Mononuclear cell (primary cell): ENCODE measurements at regions not wholly inside any gene's neighbourhood (a gene's known extent, or its start where the extent isn't known, plus 50 kb on each side); places are given as distances from the start of the nearest gene placed in this dataset.

Experiments
- H3K27me3 ChIP-seq: 2 replicates; pipeline ENCODE4 v1.6.0; 2011; ENCODE audit warnings: low read length, control low read depth; ENCODE audit not compliant: insufficient read depth
- H3K4me1 ChIP-seq: 2 replicates; pipeline ENCODE4 v1.5.1; 2011; ENCODE audit warnings: mild to moderate bottlenecking, low read length, control low read depth; ENCODE audit not compliant: insufficient read depth
- H3K4me3 ChIP-seq: 2 replicates; pipeline ENCODE4 v1.5.1; 2011; ENCODE audit warnings: mild to moderate bottlenecking, low read length, moderate library complexity
- H3K9me3 ChIP-seq: 2 replicates; pipeline ENCODE4 v1.5.1; 2011; ENCODE audit warnings: low read depth, mild to moderate bottlenecking, control low read depth, low read length

- no peak overlapping the region for H3K4me3 ChIP-seq
- no peaks in the 10 kb centered on the region for H3K9me3 ChIP-seq
- H3K27me3 ChIP-seq, result no peaks in the 10 kb centered on the region
- H3K4me1 ChIP-seq, result no peaks in the 10 kb centered on the region
These were observed 157.0 kb downstream of the MRPL14 start for GRCh38 chr6:43970068-43970912.

- no peaks in the 10 kb centered on the region for H3K27me3 ChIP-seq
- no peaks in the 10 kb centered on the region for H3K9me3 ChIP-seq
- no peak overlapping the region for H3K4me3 ChIP-seq
- no peaks in the 10 kb centered on the region for H3K4me1 ChIP-seq
These were observed 157.9 kb downstream of the MRPL14 start for GRCh38 chr6:43969158-43969981.

DNA sequence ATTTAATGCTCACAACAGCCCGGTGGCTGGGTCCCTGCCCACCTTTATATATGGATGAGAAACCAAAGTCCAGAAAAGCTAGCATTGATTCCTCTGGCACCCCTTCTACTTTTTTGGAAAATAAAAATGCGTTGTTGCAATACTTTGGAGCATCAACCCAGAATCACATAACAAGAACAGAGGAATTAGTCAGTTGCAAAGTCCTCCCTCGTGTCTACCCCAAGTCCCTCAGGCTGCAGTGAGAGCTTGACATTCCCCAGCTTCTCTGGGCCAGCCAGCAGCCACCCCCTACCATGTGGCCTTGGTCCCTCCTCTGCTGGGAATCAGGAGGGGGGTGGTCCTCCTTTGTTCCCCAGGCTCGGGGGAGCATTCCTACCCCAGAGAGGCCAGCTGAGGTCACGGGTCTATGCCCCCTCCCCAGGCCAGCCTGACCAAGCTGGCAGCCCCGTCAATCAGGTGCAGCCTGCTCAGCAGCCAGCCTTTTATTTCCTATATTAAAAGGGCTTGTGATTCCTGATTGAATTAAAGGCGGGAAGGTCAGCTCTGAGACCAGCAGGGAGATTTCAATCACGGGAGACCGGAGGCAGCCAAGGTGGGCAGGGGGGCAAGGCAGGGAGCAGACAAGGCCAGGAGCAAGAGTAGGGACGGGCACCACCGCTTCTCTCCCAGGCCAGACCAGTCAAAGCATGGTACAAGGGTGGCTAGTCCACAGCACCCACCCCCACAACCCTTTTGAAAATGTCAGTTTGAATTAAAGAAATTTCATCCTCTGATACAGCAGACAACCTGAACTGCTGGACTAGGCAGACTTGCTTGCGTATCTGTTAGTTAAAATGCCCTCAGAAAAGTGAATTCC is 158.9 kb downstream of the MRPL14 start:
- no peaks in the 10 kb centered on the region for H3K27me3 ChIP-seq
- H3K4me1 ChIP-seq, result no peaks in the 10 kb centered on the region
- H3K4me3 ChIP-seq, result no peak overlapping the region
- H3K9me3 ChIP-seq, result no peaks in the 10 kb centered on the region

DNA sequence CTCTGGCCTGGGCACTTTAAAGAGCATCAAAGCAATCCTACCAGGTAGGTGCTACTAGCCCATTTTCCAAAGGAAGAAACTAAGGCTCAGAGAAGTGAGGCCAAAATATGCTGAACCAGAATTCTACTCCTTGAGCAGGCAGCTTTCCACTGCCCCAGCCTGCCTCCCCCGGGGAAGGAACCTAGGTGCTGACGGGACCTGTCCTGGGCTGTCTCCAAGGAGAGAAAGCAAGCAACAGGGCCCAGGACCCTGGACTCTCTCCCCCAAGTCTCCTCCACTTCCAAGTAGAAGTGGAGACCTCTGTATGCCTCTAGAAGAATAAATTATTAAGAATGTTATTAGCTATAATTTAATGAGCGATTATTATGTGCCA is 159.5 kb downstream of the MRPL14 start:
- Histone ChIP-seq H3K4me3 (no peak overlapping the region), H3K27me3 (no peaks in the 10 kb centered on the region), H3K4me1 (no peaks in the 10 kb centered on the region), H3K9me3 (no peaks in the 10 kb centered on the region)

GRCh38 chr6:43966853-43967718 is 160.2 kb downstream of the MRPL14 start:
- no peaks in the 10 kb centered on the region for H3K4me1 ChIP-seq
- no peak overlapping the region for H3K4me3 ChIP-seq
- H3K9me3 ChIP-seq, result no peaks in the 10 kb centered on the region
- H3K27me3 ChIP-seq, result no peaks in the 10 kb centered on the region

GRCh38 chr6:43966374-43966658 is 160.9 kb downstream of the MRPL14 start:
- no peaks in the 10 kb centered on the region for H3K4me1 ChIP-seq
- no peaks in the 10 kb centered on the region for H3K9me3 ChIP-seq
- H3K27me3 ChIP-seq, result peaks cover under 1% of the 10 kb centered on the region
- H3K4me3 ChIP-seq, result no peak overlapping the region

DNA sequence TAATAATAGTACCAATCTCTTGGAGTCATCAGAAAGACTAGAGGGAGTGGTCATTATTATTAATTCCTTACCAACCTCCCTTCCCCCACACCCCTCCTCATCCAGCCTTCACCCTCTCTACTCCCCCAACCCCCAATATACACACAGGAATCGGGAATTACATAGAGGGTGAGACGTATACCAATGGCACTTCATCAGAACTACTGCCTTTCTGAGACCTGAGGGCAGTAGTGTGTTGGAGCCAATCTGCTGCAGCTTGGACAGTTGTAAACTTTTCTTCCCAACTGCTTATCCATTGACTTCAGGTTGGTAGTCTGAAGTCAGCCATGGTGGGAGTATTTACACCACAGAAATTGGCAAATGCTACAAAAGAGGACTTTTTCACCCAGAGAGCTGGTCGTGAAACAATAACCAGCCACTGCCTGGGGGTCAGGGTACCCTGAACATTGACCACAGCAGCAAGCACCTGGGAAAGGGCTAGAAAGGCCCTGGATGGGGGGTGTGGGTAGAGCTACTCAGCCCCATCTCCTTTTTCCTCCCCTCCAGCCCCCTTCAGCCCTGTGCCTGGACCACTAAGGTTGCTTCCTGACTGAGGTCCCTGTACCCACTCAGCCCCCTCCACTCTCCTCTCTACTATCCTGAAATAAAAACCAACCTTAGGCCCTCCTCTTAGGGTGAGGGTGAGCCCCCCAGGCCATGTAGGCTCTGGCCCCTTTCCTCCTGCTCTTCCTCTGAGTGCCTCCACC is 161.5 kb downstream of the MRPL14 start:
- no peaks in the 10 kb centered on the region for H3K4me1 ChIP-seq
- H3K27me3 ChIP-seq, result peaks cover 4% of the 10 kb centered on the region
- no peak overlapping the region for H3K4me3 ChIP-seq
- H3K9me3 ChIP-seq, result no peaks in the 10 kb centered on the region

GRCh38 chr6:43964659-43965570 is 162.3 kb downstream of the MRPL14 start:
- H3K27me3 ChIP-seq, result peaks cover 4% of the 10 kb centered on the region
- H3K4me1 ChIP-seq, result no peaks in the 10 kb centered on the region
- H3K9me3 ChIP-seq, result no peaks in the 10 kb centered on the region
- no peak overlapping the region for H3K4me3 ChIP-seq

- peaks cover 4% of the 10 kb centered on the region for H3K27me3 ChIP-seq
- H3K9me3 ChIP-seq, result no peaks in the 10 kb centered on the region
- no peak overlapping the region for H3K4me3 ChIP-seq
- no peaks in the 10 kb centered on the region for H3K4me1 ChIP-seq
These were observed 163.2 kb downstream of the MRPL14 start for GRCh38 chr6:43963877-43964658.

- Histone ChIP-seq H3K4me3 (no peak overlapping the region), H3K9me3 (no peaks in the 10 kb centered on the region), H3K4me1 (no peaks in the 10 kb centered on the region), H3K27me3 (peaks cover 7% of the 10 kb centered on the region)
These were observed 164.0 kb downstream of the MRPL14 start for GRCh38 chr6:43963203-43963602.

GRCh38 chr6:43962458-43962857 is 164.8 kb downstream of the MRPL14 start:
- Histone ChIP-seq H3K4me1 (no peaks in the 10 kb centered on the region), H3K27me3 (peaks cover 14% of the 10 kb centered on the region), H3K4me3 (no peak overlapping the region), H3K9me3 (no peaks in the 10 kb centered on the region)

DNA sequence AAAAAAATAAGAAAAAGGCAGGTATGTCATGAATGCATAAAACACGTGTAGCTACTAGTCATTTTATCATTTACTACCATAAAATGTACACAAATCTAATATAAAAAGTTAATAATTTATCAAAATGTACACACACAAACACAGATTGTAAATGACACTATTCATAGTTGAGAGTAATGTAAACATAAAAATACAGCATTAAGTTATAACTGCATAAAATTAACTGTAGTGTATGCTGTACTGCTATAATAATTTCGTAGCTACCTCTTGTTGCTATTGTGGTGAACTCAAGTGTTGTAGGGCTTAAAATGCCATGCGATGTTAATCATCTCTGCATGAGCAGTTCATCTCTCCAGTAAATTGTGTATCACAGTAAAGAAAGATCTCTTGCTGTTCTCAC is 170.0 kb downstream of the MRPL14 start:
- no peak overlapping the region for H3K4me3 ChIP-seq
- H3K9me3 ChIP-seq, result peaks cover 5% of the 10 kb centered on the region
- H3K27me3 ChIP-seq, result peaks cover 34% of the 10 kb centered on the region
- H3K4me1 ChIP-seq, result no peaks in the 10 kb centered on the region
